H1 (cell line): ENCODE measurements at regions not wholly inside any gene's neighbourhood (a gene's known extent, or its start where the extent isn't known, plus 50 kb on each side); places are given as distances from the start of the nearest gene placed in this dataset.

ENCODE experiments used
- CTCF ChIA-PET: fragments of 300-600 bp; sonication (Branson Sonifier 250); formaldehyde crosslinking; loops from one replicate; lab custom pipeline; 2021; ENCODE audit not compliant: partially characterized antibody; lab: Charles Lee
- POLR2A ChIA-PET: fragments of 300-600 bp; sonication (Branson Sonifier 250); formaldehyde crosslinking; loops from one replicate; lab custom pipeline; 2021; ENCODE audit warnings: inconsistent platforms; ENCODE audit not compliant: partially characterized antibody; lab: Charles Lee
- DNase-seq, 2 experiments: peaks; one replicate each; pipeline versions ENCODE4 v3.0.0 to v3.0.0-alpha.2; 2010 to 2022; ENCODE audit warnings: low spot score in 2 of 2, low read depth in 1 of 2, mixed read lengths in 1 of 2
- FAIRE-seq: peaks from 2 replicates; lab custom pipeline; 2011; peaks lifted over from hg19 to GRCh38; lab: Jason Lieb, UNC
- H2AFZ ChIP-seq: 2 replicates; pipeline ENCODE4 v1.8.1; 2012; ENCODE audit warnings: low read length, inconsistent platforms
- H2AK5ac ChIP-seq: 2 replicates; pipeline ENCODE4 v1.6.1; 2013; ENCODE audit warnings: low read depth, low read length
- H2BK120ac ChIP-seq: replicated peaks from 2 replicates; pipeline ENCODE3; 2013; ENCODE audit warnings: low read depth, low read length, inconsistent platforms
- H2BK12ac ChIP-seq: 2 replicates; pipeline ENCODE4 v1.6.1; 2013; ENCODE audit warnings: low read depth, low read length
- H2BK15ac ChIP-seq: 2 replicates; pipeline ENCODE4 v1.6.1; 2013; ENCODE audit warnings: low read length
- H2BK20ac ChIP-seq: 2 replicates; pipeline ENCODE4 v1.6.1; 2013; ENCODE audit warnings: low read length
- H2BK5ac ChIP-seq: 2 replicates; pipeline ENCODE4 v1.6.1; 2013; ENCODE audit warnings: low read depth, low read length
- H3K14ac ChIP-seq: 2 replicates; pipeline ENCODE4 v1.6.1; 2013; ENCODE audit warnings: inconsistent platforms; ENCODE audit not compliant: insufficient read length
- H3K18ac ChIP-seq: 2 replicates; pipeline ENCODE4 v1.6.1; 2013; ENCODE audit warnings: low read length; ENCODE audit errors: extremely low read depth
- H3K23ac ChIP-seq: 2 replicates; pipeline ENCODE4 v1.6.1; 2013; ENCODE audit warnings: inconsistent platforms; ENCODE audit not compliant: insufficient read length
- H3K23me2 ChIP-seq: 2 replicates; pipeline ENCODE4 v1.6.1; 2013; ENCODE audit warnings: low read depth, low read length
- H3K27ac ChIP-seq: 2 replicates; pipeline ENCODE4 v1.6.1; 2011; ENCODE audit warnings: low read depth, low read length, inconsistent platforms
- H3K27me3 ChIP-seq, 4 experiments: replicated peaks in 1 of 4; 1 replicate in 1 of 4; 2 replicates in 3 of 4; pipeline versions ENCODE4 v1.6.1 to v1.8.1; 2011 to 2013; ENCODE audit warnings: low read length in 3 of 4, mild to moderate bottlenecking in 3 of 4, inconsistent platforms in 2 of 4, mixed read lengths in 2 of 4, moderate library complexity in 1 of 4; ENCODE audit not compliant: control insufficient read depth in 3 of 4, insufficient read depth in 3 of 4; ENCODE audit errors: extremely low read depth in 1 of 4
- H3K36me3 ChIP-seq, 4 experiments: 2 replicates each; pipeline versions ENCODE4 v1.6.1 to v1.8.1; 2011 to 2013; ENCODE audit warnings: mild to moderate bottlenecking in 4 of 4, low read length in 3 of 4, moderate library complexity in 2 of 4, control low read depth in 1 of 4, inconsistent platforms in 1 of 4; ENCODE audit not compliant: insufficient read depth in 4 of 4, control insufficient read depth in 2 of 4
- H3K4ac ChIP-seq: replicated peaks from 2 replicates; pipeline ENCODE3; 2013; ENCODE audit warnings: low read length, low read depth, mixed read lengths, inconsistent platforms; ENCODE audit not compliant: insufficient read length
- H3K4me1 ChIP-seq, 4 experiments: replicated peaks in 1 of 4; 1 replicate in 1 of 4; 2 replicates in 3 of 4; pipeline versions ENCODE4 v1.6.1 to v1.8.1; 2011 to 2013; ENCODE audit warnings: low read length in 3 of 4, inconsistent platforms in 2 of 4, mixed read lengths in 1 of 4; ENCODE audit not compliant: insufficient read depth in 4 of 4, control insufficient read depth in 3 of 4
- H3K4me2 ChIP-seq, 2 experiments: 2 replicates each; pipeline versions ENCODE4 v1.6.1 to v1.8.1; 2011 to 2013; ENCODE audit warnings: low read depth in 2 of 2, low read length in 2 of 2, control low read depth in 1 of 2, inconsistent platforms in 1 of 2, mild to moderate bottlenecking in 1 of 2; ENCODE audit not compliant: insufficient read depth in 1 of 2
- H3K4me3 ChIP-seq, 4 experiments: fragments of 200-600, 300-600 bp in 1 of 4; sonication (generic), shearing (Covaris generic), sonication (Bioruptor Twin) in 1 of 4; 2 replicates each; pipeline versions ENCODE4 v1.5.1 to v1.8.1; 2011 to 2016; ENCODE audit warnings: low read length in 4 of 4, low read depth in 3 of 4, control low read depth in 2 of 4, inconsistent platforms in 2 of 4, mild to moderate bottlenecking in 2 of 4, mixed read lengths in 1 of 4, moderate library complexity in 1 of 4; ENCODE audit not compliant: insufficient read depth in 2 of 4; ENCODE audit errors: extremely low read depth in 1 of 4
- H3K56ac ChIP-seq: replicated peaks from 2 replicates; pipeline ENCODE3; 2013; ENCODE audit warnings: low read depth, mild to moderate bottlenecking, mixed read lengths, low read length, inconsistent platforms; ENCODE audit not compliant: insufficient read length
- H3K79me1 ChIP-seq: 2 replicates; pipeline ENCODE4 v1.6.1; 2013; ENCODE audit warnings: low read depth, low read length, control low read depth
- H3K79me2 ChIP-seq, 2 experiments: 2 replicates each; pipeline versions ENCODE4 v1.6.1 to v1.8.1; 2012 to 2013; ENCODE audit warnings: low read length in 2 of 2, mild to moderate bottlenecking in 2 of 2, inconsistent platforms in 1 of 2; ENCODE audit not compliant: insufficient read depth in 2 of 2, control insufficient read depth in 1 of 2
- H3K9ac ChIP-seq, 4 experiments: replicated peaks in 1 of 4; 1 replicate in 1 of 4; 2 replicates in 3 of 4; pipeline versions ENCODE4 v1.6.1 to v1.8.1; 2011 to 2013; ENCODE audit warnings: low read depth in 3 of 4, low read length in 3 of 4, control low read depth in 2 of 4, mild to moderate bottlenecking in 2 of 4, moderate library complexity in 2 of 4, inconsistent platforms in 1 of 4; ENCODE audit errors: extremely low read depth in 1 of 4
- H3K9me3 ChIP-seq, 2 experiments: 2 replicates each; pipeline versions ENCODE4 v1.6.1 to v1.8.1; 2012 to 2013; ENCODE audit warnings: mild to moderate bottlenecking in 2 of 2, moderate library complexity in 2 of 2, control low read depth in 1 of 2, inconsistent platforms in 1 of 2, low read depth in 1 of 2, low read length in 1 of 2, mixed read lengths in 1 of 2; ENCODE audit not compliant: insufficient read depth in 2 of 2
- H4K20me1 ChIP-seq, 2 experiments: replicated peaks in 1 of 2; 2 replicates each; pipeline versions ENCODE3 to v1.8.1; 2011 to 2013; ENCODE audit warnings: inconsistent platforms in 2 of 2, low read length in 2 of 2, mild to moderate bottlenecking in 1 of 2; ENCODE audit not compliant: insufficient read depth in 2 of 2, control insufficient read depth in 1 of 2
- H4K5ac ChIP-seq: 2 replicates; pipeline ENCODE4 v1.6.1; 2013; ENCODE audit warnings: low read length, low read depth, mixed read lengths, inconsistent platforms; ENCODE audit not compliant: insufficient read length
- H4K8ac ChIP-seq: 2 replicates; pipeline ENCODE4 v1.8.0; 2013; ENCODE audit warnings: mild to moderate bottlenecking, moderate library complexity, low read length, inconsistent platforms; ENCODE audit not compliant: insufficient read depth; ENCODE audit errors: extremely low read depth
- H4K91ac ChIP-seq: replicated peaks from 2 replicates; pipeline ENCODE3; 2013; ENCODE audit warnings: low read length, mixed read lengths, inconsistent platforms; ENCODE audit not compliant: insufficient read length
- EGR1 ChIP-seq: IDR thresholded peaks from 2 replicates; pipeline ENCODE4 v1.6.1; 2011; ENCODE audit warnings: low read depth, low read length, borderline replicate concordance
- SRF ChIP-seq: IDR thresholded peaks from 2 replicates; pipeline ENCODE4 v1.6.1; 2011; ENCODE audit warnings: mild to moderate bottlenecking, low read depth, low read length, moderate library complexity
- TCF12 ChIP-seq: IDR thresholded peaks from 2 replicates; pipeline ENCODE4 v1.6.1; 2011; ENCODE audit warnings: low read depth, mild to moderate bottlenecking, low read length
- WGBS, 2 experiments: shearing (Covaris generic) in 1 of 2; methylation state at CpG; one replicate each; pipeline versions ENCODE4 v1.1.6 to v1.1.7; 2013 to 2015; ENCODE audit warnings: low lambda C conversion rate in 2 of 2, mixed read lengths in 2 of 2, inconsistent platforms in 1 of 2, low coverage in 1 of 2, missing lambda C conversion rate in 1 of 2; ENCODE audit not compliant: insufficient replicate concordance in 2 of 2, insufficient coverage in 1 of 2, insufficient read length in 1 of 2; ENCODE audit errors: extremely low coverage in 1 of 2, missing lambda C conversion rate in 1 of 2; 5-methylcytosine and 5-hydroxymethylcytosine counted together

DNA sequence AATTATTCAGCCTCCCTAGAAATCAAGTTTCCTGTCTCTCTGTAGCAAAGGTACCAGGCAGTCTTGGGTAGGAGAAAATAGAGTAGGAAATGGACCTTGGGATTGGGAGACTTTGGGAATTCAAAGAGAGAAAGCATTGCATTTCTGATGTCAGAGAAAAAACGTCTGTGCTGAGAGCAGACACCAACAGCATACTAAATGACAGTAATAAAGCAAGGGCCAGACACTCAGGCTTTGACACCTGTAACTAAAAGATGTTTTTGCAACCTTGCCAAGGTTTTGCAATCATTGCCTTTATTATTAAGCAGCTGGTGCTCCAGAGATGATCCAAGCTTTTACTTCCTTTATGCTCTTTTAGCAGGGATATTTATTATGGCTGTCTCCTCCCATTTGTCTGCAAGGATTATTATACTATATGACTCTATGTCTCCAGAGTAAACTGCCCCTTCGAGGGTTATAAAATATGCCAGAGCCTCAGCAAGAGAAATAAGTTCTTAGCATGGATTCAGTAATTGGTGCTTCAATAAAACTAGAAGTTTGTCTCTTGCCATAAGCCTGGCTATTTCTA, 85.2 kb upstream of the GRAMD1B start:
- Histone ChIP-seq H3K23me2 (no peaks in the 10 kb centered on the region), H4K91ac (no peak overlapping the region), H3K79me1 (no peaks in the 10 kb centered on the region), H4K5ac (no peak overlapping the region), H3K14ac (no peak overlapping the region), H3K79me2 (no peaks in the 10 kb centered on the region), H2BK12ac (no peak overlapping the region), H2BK120ac (no peak overlapping the region), H3K56ac (no peak overlapping the region), H3K18ac (no peak overlapping the region), H3K4me2 (no peak overlapping the region), H3K4me3 (no peak overlapping the region), H4K8ac (no peak overlapping the region), H2BK15ac (no peak overlapping the region), H3K27ac (no peak overlapping the region), H3K27me3 (no peaks in the 10 kb centered on the region), H3K4me1 (no peaks in the 10 kb centered on the region), H3K9ac (no peak overlapping the region), H3K23ac (no peak overlapping the region), H3K9me3 (no peaks in the 10 kb centered on the region), H2BK5ac (no peak overlapping the region), H2BK20ac (no peak overlapping the region), H3K36me3 (no peaks in the 10 kb centered on the region), H2AK5ac (no peak overlapping the region), H2AFZ (no peak overlapping the region), H4K20me1 (no peaks in the 10 kb centered on the region), H3K4ac (no peak overlapping the region)
- FAIRE-seq (no peak), DNase-seq (no peak)
- ChIA-PET POLR2A (no interaction called here), CTCF (interaction anchor here (1.4 kb wide), 1 partner anchor 8 kb away, joined by 4 read pairs; no protein-coding TSS in a partner anchor)
- WGBS, 2 experiments, result 79% methylated on average over 2 of the region's 2 CpGs; no CpG with 5 or more reads in 1 of the 2 experiments
- TF ChIP-seq TCF12 (no peak), EGR1 (no peak), SRF (no peak)
